Spleen (tissue), 11 donors: ENCODE measurements at regions not wholly inside any gene's neighbourhood (a gene's known extent, or its start where the extent isn't known, plus 50 kb on each side); places are given as distances from the start of the nearest gene placed in this dataset.

Source experiments
- DNase-seq: peaks from one replicate; pipeline ENCODE4 v3.0.0-alpha.2; 2020
- H3K27ac ChIP-seq, 8 donors: fragments of 200-600 bp; sonication (generic) in 7 of 8; 1 replicate in 4 of 8; 2 replicates in 4 of 8; pipeline versions ENCODE4 v1.5.0 to v1.8.0; 2016 to 2021; ENCODE audit warnings: inconsistent platforms in 4 of 8, mild to moderate bottlenecking in 4 of 8, moderate library complexity in 1 of 8
- H3K27me3 ChIP-seq, 7 donors: fragments of 200-600 bp; sonication (generic) in 6 of 7; replicated peaks in 1 of 7; 1 replicate in 4 of 7; 2 replicates in 3 of 7; pipeline versions ENCODE4 v1.5.0 to v1.8.0; 2016 to 2021; ENCODE audit warnings: inconsistent platforms in 3 of 7, mild to moderate bottlenecking in 1 of 7
- H3K36me3 ChIP-seq, 6 donors: fragments of 200-600 bp; sonication (generic) in 5 of 6; 1 replicate in 4 of 6; 2 replicates in 2 of 6; pipeline versions ENCODE4 v1.5.0 to v1.8.0; 2016 to 2021; ENCODE audit warnings: inconsistent platforms in 2 of 6
- H3K4me1 ChIP-seq, 6 donors: fragments of 200-600 bp; sonication (generic) in 5 of 6; 1 replicate in 3 of 6; 2 replicates in 3 of 6; pipeline versions ENCODE4 v1.5.0 to v1.8.0; 2016 to 2021; ENCODE audit warnings: inconsistent platforms in 3 of 6
- H3K4me3 ChIP-seq, 8 donors: fragments of 200-600 bp; sonication (generic) in 7 of 8; 1 replicate in 4 of 8; 2 replicates in 4 of 8; pipeline versions ENCODE4 v1.5.0 to v1.8.0; 2016 to 2021; ENCODE audit warnings: inconsistent platforms in 4 of 8, mild to moderate bottlenecking in 4 of 8, moderate library complexity in 2 of 8
- H3K9me3 ChIP-seq, 8 donors: fragments of 200-600 bp; sonication (generic) in 7 of 8; 1 replicate in 4 of 8; 2 replicates in 4 of 8; pipeline versions ENCODE4 v1.5.0 to v1.8.0; 2016 to 2021; ENCODE audit warnings: inconsistent platforms in 4 of 8
- POLR2A ChIP-seq, 3 donors: fragments of 450-650 bp; IDR thresholded peaks; one replicate each; pipeline ENCODE4 v1.5.1; 2017; ENCODE audit warnings: antibody characterized with exemption in 3 of 3, mild to moderate bottlenecking in 1 of 3
- POLR2AphosphoS5 ChIP-seq, 3 donors: sonication (generic); formaldehyde crosslinking; IDR thresholded peaks; one replicate each; pipeline ENCODE4 v1.5.1; 2017; ENCODE audit warnings: antibody characterized with exemption in 3 of 3
- WGBS, 5 donors: extraction: QIAGEN DNeasy Blood & Tissue Kit in 3 of 5; methylation state at CpG; one replicate each; pipeline versions ENCODE4 v1.1.5 to v1.1.7; 2013 to 2018; 5-methylcytosine and 5-hydroxymethylcytosine counted together
- intact Hi-C: fragments of 100-400 bp; cut with DNase I; formaldehyde crosslinking; loops from one replicate; pipeline ENCODE4 v1.15.0; 2023; ENCODE audit warnings: low total_unique reads
- TF ChIP-seq, protein P1 (sequence below), 11 experiments: fragments of 200-600 bp in 7 of 11; fragments of 450-650 bp in 4 of 11; sonication (generic) in 4 of 11; IDR thresholded peaks in 8 of 11; conservative IDR thresholded peaks in 3 of 11; 1 replicate in 7 of 11; 2 replicates in 4 of 11; pipeline versions ENCODE4 v1.4.0 to v1.8.0; 2016 to 2021; ENCODE audit warnings: antibody characterized with exemption in 11 of 11, inconsistent platforms in 4 of 11, mild to moderate bottlenecking in 1 of 11
- donor health status: healthy with polysubstance abuse.
- donor health status: DM: no; HTN: no; CAD: no; lungs with moderate emphysema.
- donor health status: DM: no; HTN: no; CAD: no.
- donor health status: Bipolar disorder and iron deficiency.
- donor health status: healthy.
- donor health status: DM: no; HTN: no; CAD: no.
- donor health status: DM: yes; HTN: yes; CAD: no.

DNA sequence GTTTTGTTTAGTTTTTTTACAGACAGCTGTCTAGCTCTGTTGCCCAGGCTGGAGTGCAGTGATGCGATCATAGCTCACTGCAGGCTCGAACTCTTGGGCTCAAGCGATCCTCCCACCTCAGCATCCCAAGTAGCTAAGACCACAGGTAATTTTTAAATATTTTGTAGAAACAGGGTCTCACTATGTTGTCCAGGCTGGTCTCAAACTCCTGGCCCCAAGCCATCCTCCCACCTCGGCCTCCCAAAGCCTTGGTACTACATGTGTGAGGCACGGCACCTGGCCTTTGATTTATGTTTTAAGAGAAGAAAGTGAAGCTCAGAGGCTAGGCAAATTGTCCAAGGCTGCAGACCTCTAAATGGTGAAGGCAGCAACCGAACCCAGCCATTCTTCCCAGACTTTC, 98.6 kb upstream of the SVIL start:
- Histone ChIP-seq H3K4me1 (peaks cover 0 to 66% (median 29%) of the 10 kb centered on the region in 6 donors), H3K27me3 (peaks cover 0 to 40% (median 14%) of the 10 kb centered on the region in 7 donors), H3K4me3 (no peak overlapping the region), H3K36me3 (no peaks in the 10 kb centered on the region), H3K9me3 (no peaks in the 10 kb centered on the region), H3K27ac (peak overlapping the region in 1 of 8 donors; percentile 18)
- 69 to 98% (median 84%) methylated on average over 6 of the region's 6 CpGs for WGBS, 5 donors
- DNase-seq = no peak
- TF ChIP-seq, protein P1, sequence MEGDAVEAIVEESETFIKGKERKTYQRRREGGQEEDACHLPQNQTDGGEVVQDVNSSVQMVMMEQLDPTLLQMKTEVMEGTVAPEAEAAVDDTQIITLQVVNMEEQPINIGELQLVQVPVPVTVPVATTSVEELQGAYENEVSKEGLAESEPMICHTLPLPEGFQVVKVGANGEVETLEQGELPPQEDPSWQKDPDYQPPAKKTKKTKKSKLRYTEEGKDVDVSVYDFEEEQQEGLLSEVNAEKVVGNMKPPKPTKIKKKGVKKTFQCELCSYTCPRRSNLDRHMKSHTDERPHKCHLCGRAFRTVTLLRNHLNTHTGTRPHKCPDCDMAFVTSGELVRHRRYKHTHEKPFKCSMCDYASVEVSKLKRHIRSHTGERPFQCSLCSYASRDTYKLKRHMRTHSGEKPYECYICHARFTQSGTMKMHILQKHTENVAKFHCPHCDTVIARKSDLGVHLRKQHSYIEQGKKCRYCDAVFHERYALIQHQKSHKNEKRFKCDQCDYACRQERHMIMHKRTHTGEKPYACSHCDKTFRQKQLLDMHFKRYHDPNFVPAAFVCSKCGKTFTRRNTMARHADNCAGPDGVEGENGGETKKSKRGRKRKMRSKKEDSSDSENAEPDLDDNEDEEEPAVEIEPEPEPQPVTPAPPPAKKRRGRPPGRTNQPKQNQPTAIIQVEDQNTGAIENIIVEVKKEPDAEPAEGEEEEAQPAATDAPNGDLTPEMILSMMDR (IDR thresholded peaks at IDR 0.05 in 8 of 11, conservative IDR thresholded peaks at IDR 0.05 in 3 of 11) = no peak
- TF ChIP-seq POLR2A (IDR thresholded peaks at IDR 0.05) (no peak), POLR2AphosphoS5 (IDR thresholded peaks at IDR 0.05) (no peak)
- intact Hi-C loops = no loop called here

DNA sequence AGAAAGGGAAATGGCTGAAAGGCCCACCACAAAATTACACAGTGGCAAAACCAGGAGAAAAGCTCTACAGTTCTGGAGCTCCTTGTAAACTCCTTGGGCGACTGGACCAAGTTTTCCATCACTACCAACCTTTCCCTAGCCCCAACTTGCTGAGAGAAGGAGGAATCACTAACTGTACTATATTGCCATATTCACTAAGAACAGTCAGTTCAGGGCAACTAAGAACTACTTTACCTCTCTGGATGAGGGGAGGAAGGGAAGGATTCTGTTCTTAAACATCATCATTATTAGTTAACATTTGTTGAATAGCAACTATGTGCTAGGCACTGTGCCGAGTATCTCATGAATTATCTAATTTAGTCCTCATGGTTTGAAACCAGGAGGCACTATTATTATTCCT, 98.1 kb upstream of the SVIL start:
- WGBS, 5 donors = 89 to 97% (median 90%) methylated on average over 2 of the region's 2 CpGs
- no peak for DNase-seq
- intact Hi-C loops = no loop called here
- peaks cover 0 to 66% (median 29%) of the 10 kb centered on the region in 6 donors for H3K4me1 ChIP-seq
- TF ChIP-seq POLR2AphosphoS5 (IDR thresholded peaks at IDR 0.05) (no peak), POLR2A (IDR thresholded peaks at IDR 0.05) (no peak)
- no peaks in the 10 kb centered on the region for H3K36me3 ChIP-seq
- no peak overlapping the region for H3K4me3 ChIP-seq
- H3K27ac ChIP-seq = peak overlapping the region in 2 of 8 donors; percentile 7 to 18
- H3K27me3 ChIP-seq = peaks cover 0 to 40% (median 14%) of the 10 kb centered on the region in 7 donors
- H3K9me3 ChIP-seq = no peaks in the 10 kb centered on the region

DNA sequence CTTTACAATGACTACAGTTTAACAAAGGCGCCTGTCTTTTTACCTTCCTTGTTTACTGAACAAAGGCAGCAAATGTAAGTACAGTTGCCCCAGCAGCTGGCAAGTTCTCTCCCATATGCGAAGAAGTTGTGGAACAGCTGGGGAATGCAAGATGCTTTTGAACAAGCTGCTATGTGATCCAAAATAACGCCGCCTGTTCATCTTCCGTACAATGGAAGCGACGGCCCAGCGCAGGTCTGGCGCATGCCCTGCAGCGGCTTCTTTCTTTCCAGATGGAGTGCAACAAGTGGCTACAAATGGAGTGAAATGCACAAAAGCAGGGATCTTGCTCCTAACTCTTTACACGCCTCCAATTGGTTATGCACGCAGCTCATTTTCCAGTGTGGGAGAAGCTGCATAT, 97.0 kb upstream of the SVIL start:
- Histone ChIP-seq H3K4me1 (peaks cover 0 to 59% (median 26%) of the 10 kb centered on the region in 6 donors), H3K27ac (no peak overlapping the region), H3K36me3 (no peaks in the 10 kb centered on the region), H3K4me3 (no peak overlapping the region), H3K9me3 (no peaks in the 10 kb centered on the region), H3K27me3 (peaks cover 0 to 29% (median 14%) of the 10 kb centered on the region in 7 donors)
- WGBS, 5 donors = 90 to 98% (median 96%) methylated on average over 12 of the region's 12 CpGs
- intact Hi-C loops = no loop called here
- TF ChIP-seq POLR2AphosphoS5 (IDR thresholded peaks at IDR 0.05) (no peak), POLR2A (IDR thresholded peaks at IDR 0.05) (no peak)
- TF ChIP-seq, protein P1 (IDR thresholded peaks at IDR 0.05 in 8 of 11, conservative IDR thresholded peaks at IDR 0.05 in 3 of 11) = no peak
- no peak for DNase-seq

DNA sequence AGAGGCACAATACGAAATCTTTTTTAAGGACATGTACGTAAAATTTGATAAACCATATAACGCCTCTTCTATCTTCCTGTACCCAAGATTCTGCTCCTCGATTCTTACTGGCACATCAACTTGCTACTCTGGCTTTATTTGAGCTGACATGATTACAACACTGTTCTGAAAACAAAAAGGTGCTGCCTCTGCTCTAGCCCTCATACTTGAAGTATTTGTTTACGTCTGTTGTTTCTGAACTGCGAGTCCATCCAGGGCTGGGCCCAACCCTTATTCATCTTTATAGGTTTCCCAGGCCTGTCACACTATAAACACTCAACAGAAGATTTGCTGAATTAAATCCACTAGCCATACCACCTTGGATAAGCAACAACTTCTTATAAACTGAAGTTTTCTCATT, 96.2 kb upstream of the SVIL start:
- Histone ChIP-seq H3K4me1 (peaks cover 0 to 56% (median 21%) of the 10 kb centered on the region in 6 donors), H3K36me3 (no peaks in the 10 kb centered on the region), H3K27ac (no peak overlapping the region), H3K4me3 (no peak overlapping the region), H3K9me3 (no peaks in the 10 kb centered on the region), H3K27me3 (peaks cover 0 to 22% (median 8%) of the 10 kb centered on the region in 7 donors)
- intact Hi-C loops = no loop called here
- 81 to 96% (median 94%) methylated on average over 6 of the region's 6 CpGs for WGBS, 5 donors
- TF ChIP-seq POLR2A (IDR thresholded peaks at IDR 0.05) (no peak), POLR2AphosphoS5 (IDR thresholded peaks at IDR 0.05) (no peak)
- TF ChIP-seq, protein P1 (IDR thresholded peaks at IDR 0.05 in 8 of 11, conservative IDR thresholded peaks at IDR 0.05 in 3 of 11) = no peak
- DNase-seq = no peak

DNA sequence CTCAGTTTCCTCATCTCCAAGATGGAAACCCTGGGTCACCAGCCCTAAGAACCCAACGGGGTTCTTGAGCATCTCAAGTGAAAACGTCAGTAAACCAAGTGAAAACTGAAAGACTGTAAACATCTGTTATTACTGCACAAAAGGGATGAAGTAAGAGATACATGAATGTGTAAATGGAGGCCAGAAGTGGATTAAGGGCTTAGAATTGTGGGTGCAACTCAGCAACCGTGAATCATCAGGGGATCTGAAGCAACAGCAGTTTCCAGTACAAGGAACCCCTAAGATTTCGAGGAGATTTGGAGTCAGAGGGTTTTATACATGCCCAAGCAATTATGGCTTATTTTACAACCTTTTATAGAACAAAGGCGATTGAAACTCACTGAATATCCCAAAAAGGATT, 95.7 kb upstream of the SVIL start:
- peaks cover 0 to 16% (median 3%) of the 10 kb centered on the region in 7 donors for H3K27me3 ChIP-seq
- H3K4me3 ChIP-seq = no peak overlapping the region
- H3K9me3 ChIP-seq = no peaks in the 10 kb centered on the region
- 56 to 80% (median 72%) methylated on average over 5 of the region's 5 CpGs for WGBS, 5 donors
- intact Hi-C loops = no loop called here
- TF ChIP-seq POLR2AphosphoS5 (IDR thresholded peaks at IDR 0.05) (no peak), POLR2A (IDR thresholded peaks at IDR 0.05) (no peak)
- TF ChIP-seq, protein P1 (IDR thresholded peaks at IDR 0.05 in 8 of 11, conservative IDR thresholded peaks at IDR 0.05 in 3 of 11) = no peak
- H3K4me1 ChIP-seq = peaks cover 0 to 56% (median 22%) of the 10 kb centered on the region in 6 donors
- no peak for DNase-seq
- no peaks in the 10 kb centered on the region for H3K36me3 ChIP-seq
- H3K27ac ChIP-seq = peak overlapping the region in 1 of 8 donors; percentile 13
